Medulla oblongata (tissue), 1 donor: ENCODE measurements at regions not wholly inside any gene's neighbourhood (a gene's known extent, or its start where the extent isn't known, plus 50 kb on each side); places are given as distances from the start of the nearest gene placed in this dataset.

Experiments
- DNase-seq: peaks from one replicate; pipeline ENCODE4 v3.0.0-alpha.2; 2015; ENCODE audit errors: extremely low spot score

DNA sequence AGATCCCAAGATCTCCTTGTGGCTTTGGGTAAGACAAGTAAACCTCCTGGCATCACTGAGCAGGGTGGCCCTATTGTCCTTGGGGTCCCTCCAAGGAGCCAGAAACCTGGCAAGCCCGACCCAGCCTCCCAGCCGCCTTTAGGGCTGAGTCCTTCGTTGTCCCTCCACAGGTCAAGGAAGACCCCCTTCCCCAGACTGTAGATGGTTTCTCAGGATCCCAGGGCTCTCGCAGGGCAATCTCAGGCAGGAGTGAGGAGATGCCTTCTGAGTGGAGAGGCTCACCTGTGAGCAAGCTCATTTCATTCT lies 71.6 kb upstream of the CSF3R start:
- DNase-seq = no peak

DNA sequence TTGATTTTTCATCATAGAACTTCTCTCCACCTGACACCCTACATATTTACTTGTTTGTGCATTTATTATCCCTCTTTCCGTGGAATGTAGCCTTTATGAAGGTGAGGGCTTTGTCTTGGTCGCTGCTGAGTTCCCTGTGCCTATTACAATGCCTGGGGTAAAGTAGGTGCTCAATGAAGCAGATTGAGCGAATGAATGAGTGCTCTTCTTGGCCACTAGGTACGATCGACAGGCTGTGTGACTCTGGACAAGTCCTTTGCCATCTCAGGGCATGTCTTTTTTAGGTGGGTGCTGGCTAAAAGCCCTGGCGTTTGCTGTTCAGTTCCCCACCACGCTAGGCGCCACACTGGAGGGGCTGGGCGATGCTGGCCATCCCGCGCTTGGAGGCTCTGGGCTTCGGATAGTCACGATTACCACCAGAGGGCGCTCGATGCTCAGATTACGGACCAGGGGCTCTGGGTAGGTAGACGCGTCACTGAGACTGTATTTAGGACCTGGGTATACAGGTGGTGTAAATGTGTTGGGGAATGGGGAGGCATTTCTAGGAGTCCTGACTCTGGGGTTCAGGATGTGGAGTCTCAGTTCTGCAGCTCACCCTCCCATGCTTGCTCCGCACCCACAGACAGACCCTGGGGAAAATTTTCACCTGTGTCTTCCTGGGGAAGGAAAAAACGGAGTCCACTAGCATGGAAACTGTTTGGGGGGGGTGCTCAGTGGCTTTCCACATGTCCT lies 71.0 kb upstream of the CSF3R start:
- DNase-seq = peak; percentile 73

DNA sequence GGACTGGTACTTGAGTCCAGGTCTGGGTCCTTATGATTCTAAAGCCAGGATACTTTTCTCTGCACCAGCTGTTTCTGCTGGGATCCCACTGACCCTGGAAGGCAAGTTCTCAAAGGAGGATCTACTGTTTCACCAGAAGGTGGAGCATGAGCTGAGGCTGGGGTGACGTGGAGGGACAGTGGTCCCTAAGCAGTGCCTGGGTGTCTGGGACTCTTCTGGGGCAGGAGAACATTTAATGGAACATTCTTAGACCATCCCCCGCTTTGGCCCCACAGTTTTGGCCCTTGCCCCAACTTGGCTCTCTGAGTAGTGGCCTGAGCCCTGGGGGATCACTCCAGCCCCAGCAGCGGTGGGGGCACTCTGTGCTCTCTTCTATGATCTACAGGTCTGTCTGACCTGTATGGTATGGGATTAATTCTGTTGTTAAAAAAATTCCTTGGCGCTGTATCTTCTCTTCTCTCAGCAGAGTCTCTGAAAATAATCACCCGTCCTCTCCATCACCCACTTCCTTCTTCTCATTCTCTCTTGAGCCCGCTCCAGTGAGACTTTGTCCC lies 60.3 kb upstream of the CSF3R start:
- no peak for DNase-seq

DNA sequence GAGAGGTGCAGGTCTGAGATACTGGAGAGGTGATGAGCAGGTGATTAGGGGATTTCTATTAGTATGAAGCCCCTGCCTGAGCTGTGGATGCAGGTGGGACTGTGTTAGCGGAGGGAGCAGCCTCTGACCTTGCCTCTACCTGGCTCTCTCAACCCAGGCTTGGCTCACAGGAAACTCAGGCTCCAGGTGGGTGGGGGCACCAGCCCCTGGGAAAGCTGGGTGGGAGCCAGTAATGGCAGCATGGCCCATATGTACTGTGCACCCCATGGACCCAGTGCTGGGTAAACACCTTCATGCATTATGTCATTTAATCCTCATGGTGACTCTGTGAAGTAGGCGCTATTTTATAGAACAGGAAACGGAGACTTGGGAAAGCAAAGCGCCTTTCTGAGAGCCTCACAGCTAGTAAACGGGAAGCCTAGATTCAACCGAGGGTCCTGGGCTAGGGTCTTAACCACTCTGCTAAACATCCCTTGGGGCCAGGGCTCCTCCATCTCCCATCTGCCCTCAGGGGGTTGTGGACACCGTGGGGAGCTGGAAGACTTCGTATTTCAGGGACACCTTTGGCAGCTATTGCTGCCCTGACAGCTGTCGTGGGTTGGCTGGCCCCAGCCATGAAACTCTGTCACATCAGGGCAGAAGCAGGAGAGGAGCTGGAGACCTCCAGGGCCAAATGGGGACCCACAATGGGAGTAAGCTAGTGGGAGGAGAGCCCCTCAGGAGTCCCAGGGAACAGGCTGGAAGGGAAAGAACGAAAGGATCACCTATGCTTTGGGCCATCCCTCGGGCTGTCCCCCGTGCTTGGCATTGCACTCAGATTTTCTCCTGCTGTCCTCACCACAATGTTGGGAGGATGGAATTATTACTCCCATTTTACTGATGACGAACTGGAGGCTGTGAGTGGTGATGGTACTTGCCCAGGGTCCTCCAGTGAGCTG lies 59.6 kb upstream of the CSF3R start:
- no peak for DNase-seq

- DNase-seq = no peak
Observed at GRCh38 chr1:36540056-36540455, 57.3 kb upstream of the CSF3R start.

DNA sequence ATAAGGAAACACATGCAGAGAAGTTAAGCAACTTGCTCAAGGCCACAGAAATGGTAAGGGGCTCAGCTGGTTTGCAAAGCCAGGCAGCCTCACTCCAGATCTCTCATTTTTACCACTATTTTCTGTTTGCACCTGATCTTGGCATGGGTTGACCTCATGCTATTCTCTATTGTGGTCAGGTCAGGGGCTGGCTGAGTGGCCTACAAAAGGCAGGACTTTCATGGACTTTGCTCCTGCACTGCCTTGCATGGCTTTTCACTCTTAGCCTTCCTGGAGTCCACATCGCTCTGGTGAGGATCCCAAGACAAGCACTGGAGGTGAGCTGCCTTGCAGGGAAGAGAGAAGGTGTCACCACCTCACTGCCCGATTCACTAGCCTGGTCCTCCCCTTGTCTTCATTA lies 56.8 kb upstream of the CSF3R start:
- DNase-seq = no peak

DNA sequence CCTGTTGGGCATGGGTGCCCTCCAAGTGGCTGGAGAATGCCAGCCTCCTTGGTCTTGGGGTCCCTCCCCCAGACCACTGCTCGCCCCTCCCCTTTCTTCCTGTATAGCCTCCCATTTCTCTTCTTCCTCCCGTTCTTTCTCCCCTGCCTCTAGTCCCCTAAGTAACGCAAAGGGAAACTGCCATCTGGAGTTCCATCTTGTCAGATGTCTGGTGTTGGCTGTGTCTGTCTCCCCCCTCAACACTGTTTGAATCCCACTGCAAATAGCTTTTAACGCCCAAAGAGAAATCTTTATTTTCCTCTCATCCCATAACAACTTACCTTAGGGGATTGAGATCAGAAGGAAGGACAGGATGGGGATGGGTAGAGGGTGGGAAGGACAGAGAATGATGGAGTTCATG lies 55.3 kb upstream of the CSF3R start:
- DNase-seq = no peak

- DNase-seq = no peak
Observed at GRCh38 chr1:36537190-36537768, 54.6 kb upstream of the CSF3R start.

- no peak for DNase-seq
Observed at GRCh38 chr1:36536727-36537126, 54.0 kb upstream of the CSF3R start.

DNA sequence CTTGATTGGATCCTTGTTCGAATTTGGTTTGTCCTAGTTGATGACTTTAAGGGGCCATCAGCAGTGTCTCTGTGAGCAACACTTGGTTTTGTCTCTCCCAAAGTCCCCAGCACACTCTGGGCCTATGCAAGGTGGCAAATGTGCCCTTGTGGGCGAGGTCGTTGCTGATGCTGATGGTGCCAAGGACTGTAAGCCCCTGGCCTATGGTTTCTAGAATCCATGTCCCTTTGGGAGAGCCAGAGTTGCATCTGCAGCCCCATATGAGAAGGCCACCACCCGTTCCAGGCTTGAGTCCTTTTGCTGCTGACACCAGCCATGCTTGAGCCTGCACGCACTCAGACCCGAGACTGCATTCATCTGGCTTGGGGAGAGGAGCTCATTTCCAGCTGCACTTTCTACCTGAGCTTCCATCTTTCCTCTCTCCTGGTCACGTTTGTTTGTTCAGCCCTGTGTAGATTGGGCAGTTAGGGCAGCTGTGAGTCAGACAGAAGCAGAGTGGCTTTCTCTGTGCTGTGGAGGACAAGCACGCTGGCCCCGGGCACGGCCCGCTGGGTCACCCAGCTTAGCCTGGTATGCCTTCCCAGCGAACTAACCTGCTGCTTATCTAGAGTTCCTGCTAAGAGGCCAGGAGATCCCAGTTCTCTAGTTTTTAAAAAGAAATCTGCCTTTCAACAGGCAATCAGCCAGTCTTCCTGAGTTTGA lies 52.1 kb upstream of the CSF3R start:
- DNase-seq = no peak

- DNase-seq = no peak
Observed at GRCh38 chr1:36533897-36534296, 51.2 kb upstream of the CSF3R start.

DNA sequence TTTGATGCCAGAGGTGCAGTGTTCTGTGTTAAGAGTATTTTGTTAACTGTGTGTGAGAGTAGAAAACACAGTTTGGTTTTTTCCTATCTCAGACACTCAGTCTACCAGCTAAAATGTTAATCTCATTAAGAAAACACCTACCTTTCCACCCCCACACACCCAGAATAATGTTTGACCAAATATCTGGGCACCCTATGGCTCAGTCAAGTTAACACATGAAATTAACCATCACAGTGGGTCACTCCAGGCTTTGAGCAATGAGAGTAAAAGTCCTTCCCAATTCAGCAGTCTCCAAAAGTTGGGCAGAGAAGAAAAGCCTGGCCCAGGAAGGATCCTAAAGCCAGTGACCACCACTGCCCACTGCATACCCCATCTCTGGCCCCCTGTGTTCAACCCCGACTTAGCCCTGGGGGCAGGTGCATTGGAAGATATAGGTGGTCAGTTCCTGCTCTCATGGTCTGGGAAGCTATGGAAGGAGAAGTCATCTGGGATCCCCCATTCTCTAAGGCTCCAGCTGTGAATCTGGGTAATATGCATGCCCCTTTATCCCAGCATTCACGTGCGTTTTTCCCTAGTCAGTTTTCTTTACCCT lies 50.2 kb upstream of the CSF3R start:
- no peak for DNase-seq
